HG03378 (cell line): ENCODE measurements at regions not wholly inside any gene's neighbourhood (a gene's known extent, or its start where the extent isn't known, plus 50 kb on each side); places are given as distances from the start of the nearest gene placed in this dataset.

ENCODE experiments used
- ATAC-seq: cut with Tn5 transposase; IDR thresholded peaks from one replicate; pipeline ENCODE4 v1.9.1; 2021; ENCODE audit warnings: mild to moderate bottlenecking, moderate library complexity; ENCODE audit not compliant: unreplicated experiment

GRCh38 chr6:12645941-12646340, 70.6 kb upstream of the PHACTR1 start:
- no peak for ATAC-seq

- ATAC-seq = no peak
These were observed 68.4 kb upstream of the PHACTR1 start for GRCh38 chr6:12648171-12648570.

GRCh38 chr6:12649325-12649724, 67.2 kb upstream of the PHACTR1 start:
- ATAC-seq = no peak

- no peak for ATAC-seq
These were observed 63.1 kb upstream of the PHACTR1 start for GRCh38 chr6:12653486-12653885.

GRCh38 chr6:12654107-12654506, 62.5 kb upstream of the PHACTR1 start:
- no peak for ATAC-seq

- ATAC-seq = no peak
These were observed 62.1 kb upstream of the PHACTR1 start for GRCh38 chr6:12654514-12654913.

- ATAC-seq = no peak
These were observed 59.7 kb upstream of the PHACTR1 start for GRCh38 chr6:12656906-12657305.

GRCh38 chr6:12657884-12658283, 58.7 kb upstream of the PHACTR1 start:
- no peak for ATAC-seq

- no peak for ATAC-seq
These were observed 55.0 kb upstream of the PHACTR1 start for GRCh38 chr6:12661432-12662089.
